NCI-H1092 treated with DMSO at 0.1 percent for 48 hours (cell line): ENCODE measurements at regions not wholly inside any gene's neighbourhood (a gene's known extent, or its start where the extent isn't known, plus 50 kb on each side); places are given as distances from the start of the nearest gene placed in this dataset.
A peak's percentile ranks its signal among the peaks of the same experiment; 100 is the strongest.
"Not testable (repeated sequence)": the region's sequence is repeated elsewhere in the genome, so short reads cannot be mapped to it uniquely, and the experiment has no call there.

ENCODE experiments used
- DNase-seq: peaks from one replicate; lab custom pipeline; 2025; lab: John Stamatoyannopoulos, UW

- DNase-seq: no peak
Measured at GRCh38 chr15:91356083-91356482, 256.0 kb downstream of the SV2B start.

- no peak for DNase-seq
Measured at GRCh38 chr15:91357011-91357410, 257.0 kb downstream of the SV2B start.

- DNase-seq: no peak
Measured at GRCh38 chr15:91357486-91357885, 257.4 kb downstream of the SV2B start.

GRCh38 chr15:91358405-91358804 is 258.3 kb downstream of the SV2B start:
- DNase-seq: no peak

- DNase-seq: not testable (repeated sequence)
Measured at GRCh38 chr15:91361696-91362095, 261.6 kb downstream of the SV2B start.

GRCh38 chr15:91366111-91366510 is 266.1 kb downstream of the SV2B start:
- no peak for DNase-seq

- DNase-seq: no peak
Measured at GRCh38 chr15:91368611-91369010, 268.6 kb downstream of the SV2B start.

- DNase-seq: no peak
Measured at GRCh38 chr15:91369823-91370222, 269.8 kb downstream of the SV2B start.

GRCh38 chr15:91371345-91371744 is 271.3 kb downstream of the SV2B start:
- DNase-seq: not testable (repeated sequence)

GRCh38 chr15:91374336-91374735 is 274.3 kb downstream of the SV2B start:
- DNase-seq: no peak

GRCh38 chr15:91376038-91376437 is 276.0 kb downstream of the SV2B start:
- DNase-seq: no peak

GRCh38 chr15:91380114-91380513 is 280.1 kb downstream of the SV2B start:
- DNase-seq: no peak

GRCh38 chr15:91383532-91383931 is 283.5 kb downstream of the SV2B start:
- no peak for DNase-seq

GRCh38 chr15:91384189-91384730 is 284.2 kb downstream of the SV2B start:
- DNase-seq: no peak

GRCh38 chr15:91385311-91385710 is 285.3 kb downstream of the SV2B start:
- no peak for DNase-seq

- DNase-seq: no peak
Measured at GRCh38 chr15:91393186-91393585, 293.1 kb downstream of the SV2B start.

GRCh38 chr15:91400481-91400880 is 300.4 kb downstream of the SV2B start:
- no peak for DNase-seq

GRCh38 chr15:91407269-91407889 is 307.3 kb downstream of the SV2B start:
- DNase-seq: peak; percentile 15

GRCh38 chr15:91408476-91409076 is 308.5 kb downstream of the SV2B start:
- DNase-seq: no peak

- no peak for DNase-seq
Measured at GRCh38 chr15:91409387-91409786, 309.3 kb downstream of the SV2B start.

- no peak for DNase-seq
Measured at GRCh38 chr15:91411586-91411985, 311.5 kb downstream of the SV2B start.

GRCh38 chr15:91412138-91412928 is 312.3 kb downstream of the SV2B start:
- DNase-seq: no peak

GRCh38 chr15:91413142-91413541 is 313.1 kb downstream of the SV2B start:
- no peak for DNase-seq
